SK-N-SH treated with all-trans-retinoic acid at 6 μM for 48 hours (cell line): ENCODE measurements at regions not wholly inside any gene's neighbourhood (a gene's known extent, or its start where the extent isn't known, plus 50 kb on each side); places are given as distances from the start of the nearest gene placed in this dataset.

ENCODE experiments used
- ISL1 ChIP-seq: fragments of 250-450 bp; sonication (Bioruptor Pico); IDR thresholded peaks from 2 replicates; pipeline ENCODE4 v2.1.2; 2022; ENCODE audit warnings: mild to moderate bottlenecking, moderate library complexity
- PATZ1 ChIP-seq: fragments of 250-450 bp; sonication (Bioruptor Pico); IDR thresholded peaks from 2 replicates; pipeline ENCODE4 v1.8.0; 2020; ENCODE audit warnings: mild to moderate bottlenecking, moderate library complexity, borderline replicate concordance
- ZFP3 ChIP-seq: fragments of 250-450 bp; sonication (Bioruptor Pico); IDR thresholded peaks from 2 replicates; pipeline ENCODE4 v1.5.0; 2020; ENCODE audit warnings: mild to moderate bottlenecking, moderate library complexity

GRCh38 chr1:240020871-240021270 lies 70.8 kb upstream of the FMN2 start:
- TF ChIP-seq PATZ1 (CRISPR knock-in tag) (no peak), ISL1 (CRISPR knock-in tag) (no peak), ZFP3 (CRISPR knock-in tag) (no peak)
